NCI-H774 (cell line): ENCODE measurements at regions not wholly inside any gene's neighbourhood (a gene's known extent, or its start where the extent isn't known, plus 50 kb on each side); places are given as distances from the start of the nearest gene placed in this dataset.
"Not testable (repeated sequence)": the region's sequence is repeated elsewhere in the genome, so short reads cannot be mapped to it uniquely, and the experiment has no call there.

Experiments
- DNase-seq: peaks from one replicate; lab custom pipeline; 2025; lab: John Stamatoyannopoulos, UW

- DNase-seq: not testable (repeated sequence)
These were observed 50.4 kb upstream of the B3GAT2 start for GRCh38 chr6:71007298-71007697.

DNA sequence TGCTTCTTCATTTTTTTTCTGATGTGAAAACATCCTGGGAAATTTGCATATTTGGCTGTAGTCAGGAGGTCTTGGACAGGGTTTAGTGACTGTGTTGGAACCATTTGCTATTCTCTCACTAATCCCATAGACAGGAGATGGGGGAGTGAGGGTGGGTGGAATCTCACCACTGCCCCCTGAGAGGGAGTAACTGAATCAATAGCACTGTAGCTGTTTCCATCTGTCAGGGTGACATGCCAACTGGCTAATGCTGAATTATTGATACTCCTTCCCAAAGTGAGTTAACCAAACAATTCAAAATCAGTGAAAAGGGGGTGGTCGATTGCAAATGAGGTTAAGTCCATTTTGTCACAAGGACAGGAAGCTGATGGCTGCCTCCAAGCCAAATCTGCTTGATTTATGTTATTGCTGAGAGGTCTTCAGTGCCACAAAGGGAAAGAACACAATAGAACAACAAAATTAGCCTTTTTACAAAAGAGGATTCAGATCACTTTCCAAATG lies 55.1 kb upstream of the B3GAT2 start:
- no peak for DNase-seq

- peak; percentile 79 for DNase-seq
These were observed 56.1 kb upstream of the B3GAT2 start for GRCh38 chr6:71012866-71013469.

DNA sequence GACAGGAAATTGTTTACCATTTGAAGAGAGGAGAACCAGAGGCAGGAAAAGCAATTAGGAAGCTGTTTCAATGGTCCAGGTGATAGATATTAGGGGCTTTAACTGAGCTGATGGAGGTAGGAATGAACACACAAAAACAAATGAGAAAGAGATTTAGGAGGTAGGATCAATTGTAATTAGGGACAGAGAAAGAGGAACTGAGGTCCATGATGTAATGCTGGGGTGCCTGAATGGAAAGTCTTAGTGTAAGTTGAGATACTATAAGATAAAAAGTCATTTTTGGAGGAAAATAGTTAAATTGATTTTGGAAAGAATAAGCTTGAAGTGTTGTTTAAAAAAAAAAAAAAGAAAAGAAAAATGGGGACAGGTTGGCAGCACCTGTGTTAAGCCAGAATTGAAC lies 58.5 kb upstream of the B3GAT2 start:
- DNase-seq: no peak

- DNase-seq: no peak
These were observed 71.5 kb upstream of the B3GAT2 start for GRCh38 chr6:71028236-71028876.

GRCh38 chr6:71028877-71029252 lies 72.0 kb upstream of the B3GAT2 start:
- DNase-seq: no peak

DNA sequence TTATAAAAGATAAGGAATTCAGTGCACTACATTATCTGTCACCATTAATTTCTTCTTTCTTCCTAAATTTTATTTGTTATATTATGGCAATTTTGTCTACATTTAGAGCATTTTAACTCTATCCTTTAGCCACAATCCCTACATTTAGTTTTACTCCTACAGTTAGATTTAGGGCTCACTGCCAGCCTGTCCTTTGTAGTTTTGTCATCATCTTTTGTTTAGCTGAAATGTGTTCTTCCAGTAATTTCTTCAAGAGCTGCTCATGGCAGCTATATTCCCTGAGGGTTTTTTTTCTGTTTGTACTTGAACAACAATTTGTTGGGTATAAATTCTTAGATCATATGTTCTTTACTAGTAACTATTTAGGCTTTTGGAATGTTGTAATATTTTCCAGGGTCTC lies 72.7 kb upstream of the B3GAT2 start:
- no peak for DNase-seq

DNA sequence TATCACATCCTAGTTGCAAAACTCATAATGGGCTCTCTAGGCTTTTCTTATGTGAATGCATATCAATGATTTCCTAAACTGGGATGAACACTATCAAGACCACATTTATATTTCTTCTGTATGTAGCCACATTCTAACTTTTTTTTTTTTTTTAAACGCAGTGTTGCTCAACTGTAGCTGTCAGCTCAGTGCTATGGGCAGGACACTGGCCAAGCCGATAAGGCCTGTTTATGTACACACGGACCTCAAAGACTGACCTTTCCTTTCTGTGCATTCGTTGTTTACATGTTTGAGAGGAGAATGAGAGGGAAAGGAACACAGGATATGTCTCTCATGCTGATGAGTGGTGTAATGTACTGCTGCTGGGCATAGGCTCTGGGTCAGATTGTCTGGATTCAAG lies 75.1 kb upstream of the B3GAT2 start:
- no peak for DNase-seq

- peak; percentile 8 for DNase-seq
These were observed 76.3 kb upstream of the B3GAT2 start for GRCh38 chr6:71033171-71033570.

GRCh38 chr6:71033890-71034289 lies 77.0 kb upstream of the B3GAT2 start:
- DNase-seq: peak; percentile 43

DNA sequence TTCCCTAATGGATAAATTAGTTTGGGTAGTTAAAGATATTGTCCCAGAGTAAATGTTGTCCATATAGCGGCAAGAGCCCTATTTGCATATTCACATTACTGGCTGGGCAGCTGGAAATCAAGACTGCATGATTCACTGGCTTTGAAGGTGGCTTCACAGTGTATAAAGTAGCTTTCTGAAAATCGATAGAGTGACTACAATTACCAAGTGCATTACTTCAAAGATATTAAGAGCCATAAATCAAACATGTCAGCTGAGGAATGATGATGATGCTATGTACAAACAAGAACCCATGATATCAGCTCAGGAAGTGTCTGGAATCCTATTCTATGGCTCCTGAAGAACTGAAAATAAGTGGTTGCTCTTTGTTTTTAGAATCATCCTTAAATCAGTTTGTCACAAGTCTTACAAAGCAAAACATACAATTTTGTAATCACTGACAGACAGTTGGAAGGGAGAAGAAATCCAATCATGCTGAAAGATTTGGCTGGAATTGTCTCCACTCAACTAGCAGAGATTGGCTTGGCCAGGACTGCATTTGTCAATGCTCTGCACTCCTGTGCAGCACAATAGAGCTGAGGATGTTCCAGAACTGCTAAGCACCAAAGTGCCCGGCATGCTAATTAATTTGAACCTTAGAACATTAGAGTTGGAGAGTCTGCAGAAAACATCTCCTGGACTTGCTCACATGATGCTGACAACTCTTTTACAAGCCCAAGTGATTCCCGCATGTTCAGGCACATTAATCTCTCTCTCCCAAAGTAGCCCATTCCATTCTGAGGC lies 77.9 kb upstream of the B3GAT2 start:
- no peak for DNase-seq

DNA sequence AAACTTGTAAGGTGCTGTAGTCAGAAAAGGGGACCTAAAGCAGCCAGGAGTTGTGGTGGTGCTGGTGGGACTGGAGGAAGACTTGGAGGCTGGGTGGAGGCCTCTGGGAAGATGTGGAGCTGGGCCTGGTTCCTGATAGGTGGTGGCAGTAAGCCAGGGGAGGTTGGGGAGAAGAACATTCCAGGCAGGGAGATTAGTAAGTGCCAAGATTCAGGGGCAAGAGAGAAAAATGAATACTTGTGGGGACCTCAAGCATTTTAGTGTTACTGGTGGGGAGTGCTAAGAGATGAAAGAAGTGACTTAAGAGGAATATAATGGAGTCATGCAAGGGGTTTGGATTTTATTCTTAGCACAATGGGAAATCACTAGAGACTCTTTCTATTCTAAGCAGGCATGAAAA lies 79.0 kb upstream of the B3GAT2 start:
- DNase-seq: no peak

DNA sequence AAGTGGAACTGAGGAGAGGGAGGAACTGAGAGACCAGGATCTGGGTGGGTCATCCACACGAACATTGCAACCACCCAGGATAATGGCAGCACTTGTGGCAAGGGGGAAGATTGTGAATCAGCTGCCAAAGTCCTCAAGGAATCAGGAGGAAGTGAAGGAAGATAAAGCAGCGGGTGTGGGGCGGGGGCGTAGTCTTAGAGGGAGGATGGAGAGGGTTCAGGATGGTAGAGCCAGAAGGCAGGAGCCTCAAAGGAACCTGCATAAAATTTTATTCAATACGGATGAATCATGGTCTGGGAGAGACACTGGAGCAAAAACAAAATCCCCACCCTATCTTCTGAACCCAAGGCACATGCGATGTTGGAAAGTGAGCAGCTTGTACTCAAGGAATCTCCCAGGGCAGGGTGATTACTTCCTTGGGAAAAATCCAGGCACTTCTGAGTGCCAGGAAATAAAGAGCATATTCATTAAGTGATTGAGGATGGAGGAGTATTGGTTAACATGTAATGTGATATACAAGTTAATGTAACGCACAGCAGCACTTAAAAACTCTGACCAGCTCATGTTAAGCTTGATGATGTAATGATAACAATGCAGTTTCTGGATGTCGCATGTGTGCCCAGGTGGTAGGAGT lies 82.0 kb upstream of the B3GAT2 start:
- no peak for DNase-seq

DNA sequence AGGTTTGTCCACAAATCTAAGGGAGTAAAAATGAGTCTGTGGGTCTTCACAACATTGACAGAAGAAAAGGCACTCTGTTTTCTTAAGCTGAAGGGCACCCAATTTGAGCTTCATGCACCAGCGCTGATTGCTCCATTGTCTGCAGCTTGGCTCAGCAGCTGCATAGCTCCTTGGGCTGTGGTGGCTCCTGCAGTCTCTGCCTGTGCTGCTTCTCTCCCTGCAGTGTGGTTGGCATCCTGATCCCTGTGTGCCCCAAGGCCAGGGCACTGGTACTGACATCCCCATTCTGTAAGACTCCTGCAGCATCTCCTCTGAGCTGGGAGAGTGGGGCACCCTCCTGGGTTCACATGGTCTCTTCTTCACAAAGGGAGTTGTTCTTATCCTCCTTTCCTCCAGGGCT lies 83.2 kb upstream of the B3GAT2 start:
- no peak for DNase-seq

- no peak for DNase-seq
These were observed 84.0 kb upstream of the B3GAT2 start for GRCh38 chr6:71040841-71041240.

- DNase-seq: no peak
These were observed 87.0 kb upstream of the B3GAT2 start for GRCh38 chr6:71043902-71044301.

DNA sequence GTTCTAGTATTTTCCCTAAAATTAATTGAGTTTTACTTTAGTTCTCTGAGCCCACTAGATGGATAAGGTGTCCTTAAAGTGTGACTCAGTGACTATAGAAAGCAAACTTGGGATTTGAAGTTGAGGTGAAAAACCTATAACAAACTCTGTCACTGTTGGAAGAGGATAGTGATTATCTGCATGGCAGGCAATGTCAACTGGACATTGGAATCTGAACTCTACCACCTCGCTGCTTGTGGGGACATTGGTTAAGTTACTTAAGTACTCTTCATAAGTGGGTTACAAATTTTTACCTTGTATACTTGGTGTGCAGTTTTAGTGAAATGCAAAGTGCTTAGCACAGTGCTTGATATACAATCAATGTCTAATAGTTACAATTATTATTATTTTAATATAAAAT lies 87.9 kb upstream of the B3GAT2 start:
- no peak for DNase-seq

DNA sequence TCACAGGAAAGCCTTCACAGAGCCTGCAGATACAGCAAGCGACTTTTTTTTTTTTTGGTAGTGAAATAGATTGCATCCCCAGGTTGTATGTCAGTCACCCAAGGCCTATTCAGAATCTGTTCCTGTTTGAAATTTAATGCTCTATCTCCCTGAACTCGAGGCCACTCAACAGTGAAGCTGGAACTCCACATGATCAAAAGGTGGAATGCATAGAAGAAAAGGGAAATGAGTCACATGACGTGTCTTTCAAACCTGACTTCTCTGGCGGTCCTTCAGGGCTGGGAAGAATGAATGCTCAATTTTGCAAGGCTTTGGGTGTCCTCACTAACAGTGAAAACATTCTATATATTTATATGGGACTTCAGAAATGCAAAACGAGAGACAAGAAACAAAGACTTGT lies 88.4 kb upstream of the B3GAT2 start:
- DNase-seq: no peak

DNA sequence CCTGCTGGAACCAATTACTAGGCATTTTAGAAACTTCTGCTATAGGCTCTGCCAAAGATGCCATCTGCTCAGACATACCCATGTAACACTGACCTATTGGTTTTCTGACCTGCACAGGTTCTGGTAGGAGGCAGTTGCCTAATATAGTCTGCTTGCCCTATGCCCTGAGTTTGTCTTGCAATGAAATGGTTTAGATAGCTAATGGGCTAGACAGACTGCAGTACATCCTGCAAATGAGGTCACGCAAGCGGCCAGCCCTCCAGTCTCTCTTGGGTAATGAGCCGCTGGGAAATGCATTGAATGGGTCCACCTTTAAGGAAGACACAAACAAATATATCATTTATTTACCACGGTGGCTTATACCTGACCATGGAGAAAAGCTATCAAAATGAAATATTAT lies 90.6 kb upstream of the B3GAT2 start:
- DNase-seq: no peak

DNA sequence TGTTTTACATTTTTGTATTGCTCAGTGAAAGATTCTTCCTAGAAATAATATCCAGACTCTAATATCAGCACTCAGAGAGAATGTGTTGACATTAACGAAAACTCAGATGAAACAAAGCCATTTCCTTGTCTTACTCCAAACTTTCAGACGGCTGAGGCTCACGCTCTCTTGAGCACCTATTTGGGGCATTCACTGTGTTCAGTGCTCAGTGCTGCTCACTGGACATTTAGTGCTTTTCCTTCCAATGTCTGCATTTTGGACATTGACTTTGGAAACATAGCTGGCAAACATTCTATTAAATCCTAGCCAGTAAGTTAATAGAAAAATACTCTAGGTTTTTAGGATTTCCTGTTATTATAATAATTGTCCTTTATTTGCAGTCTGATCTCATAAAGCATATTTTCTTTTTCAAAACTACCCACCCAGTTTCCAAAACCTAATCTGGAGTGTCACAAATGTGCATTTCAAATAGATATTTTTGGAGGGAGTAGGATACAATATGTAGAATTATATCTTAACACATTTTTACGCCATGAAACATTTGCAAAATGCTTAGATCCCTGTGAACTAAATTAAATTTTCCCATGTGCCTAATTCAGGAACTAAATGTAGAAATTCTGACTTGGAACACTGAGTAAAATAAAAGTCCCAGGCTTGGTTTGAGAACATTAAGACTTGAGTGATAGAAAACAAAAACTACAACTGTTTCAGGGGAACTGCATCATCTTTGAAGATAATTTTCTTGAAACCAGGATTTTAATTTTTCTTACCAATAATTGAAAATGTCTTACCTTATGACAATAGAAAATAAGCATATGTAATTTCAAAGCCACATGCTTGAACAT lies 91.7 kb upstream of the B3GAT2 start:
- no peak for DNase-seq

DNA sequence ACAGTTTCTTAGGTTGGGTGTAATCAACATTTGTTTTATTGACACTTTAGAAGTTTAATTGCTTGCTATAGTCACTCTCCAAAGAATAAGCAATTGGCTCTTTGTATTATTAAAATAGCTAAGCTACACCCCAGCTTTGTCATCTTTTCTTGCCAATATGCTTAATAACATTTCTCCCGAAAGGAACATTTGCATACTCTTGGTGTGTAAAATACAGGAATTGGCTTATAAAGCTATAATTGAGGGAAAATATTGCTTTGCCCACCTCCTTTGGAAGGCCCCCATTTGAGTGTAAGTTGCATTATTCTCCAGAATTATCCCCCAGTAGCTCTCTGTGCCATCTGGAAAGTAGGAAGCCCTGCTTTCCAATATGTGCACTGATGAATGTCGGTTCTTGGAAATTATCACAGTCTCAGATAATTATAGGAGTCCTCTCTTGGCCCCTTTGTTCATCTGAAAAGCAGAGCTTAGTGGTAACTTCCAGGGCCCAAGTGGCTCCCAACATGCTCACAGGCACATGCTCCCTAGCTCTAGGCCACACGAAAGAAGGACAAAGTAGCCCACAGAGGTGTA lies 92.4 kb upstream of the B3GAT2 start:
- DNase-seq: no peak

- no peak for DNase-seq
These were observed 96.6 kb upstream of the B3GAT2 start for GRCh38 chr6:71053475-71053874.
